ENCODE measurements at regions not wholly inside any gene's neighbourhood (a gene's known extent, or its start where the extent isn't known, plus 50 kb on each side); places are given as distances from the start of the nearest gene placed in this dataset.

DNA sequence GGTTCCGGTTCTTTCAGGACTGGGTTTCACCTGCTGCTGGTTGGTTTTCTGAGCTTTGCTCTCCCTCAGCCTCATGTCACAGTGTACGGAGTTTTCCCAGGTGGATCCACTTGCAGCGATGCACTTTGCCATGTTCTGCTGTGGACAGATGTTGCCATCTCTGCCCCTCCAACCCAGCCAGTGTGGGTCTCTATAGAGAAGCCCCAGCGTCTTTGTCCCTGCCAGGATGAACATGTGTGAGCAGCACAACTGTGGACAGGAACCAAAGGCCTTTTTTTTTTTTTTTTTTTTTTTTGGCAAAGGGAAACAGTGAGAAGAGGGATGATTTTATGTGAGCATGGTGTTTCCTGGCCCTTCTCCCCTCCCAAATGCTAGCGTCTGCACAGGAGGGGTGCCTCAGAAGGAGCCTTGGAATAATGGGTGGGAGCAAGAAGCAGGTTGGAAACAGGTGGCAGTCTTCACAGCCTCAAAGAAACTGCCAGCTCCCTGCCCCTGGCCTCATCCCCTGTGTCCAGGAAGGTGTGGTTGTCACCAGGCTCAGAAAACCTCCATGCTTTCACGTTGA lies 106.5 kb downstream of the RPS24 start:
- H3K9me2 ChIP-seq (ENCODE audit: insufficient read depth) = no peaks in the 10 kb centered on the region
- no peak overlapping the region for H3K4me2 ChIP-seq
- intact Hi-C loops (cut with micrococcal nuclease; ENCODE audit: unreplicated experiment) = no loop called here
- DNase-seq = no peak
- H4K20me1 ChIP-seq (ENCODE audit: insufficient read depth) = no peaks in the 10 kb centered on the region
- H3K9me3 ChIP-seq (ENCODE audit: insufficient read depth, low read depth) = no peaks in the 10 kb centered on the region
- no peaks in the 10 kb centered on the region for H3K79me2 ChIP-seq (ENCODE audit: low read depth)
- H3K27ac ChIP-seq = no peak overlapping the region
- BruUV-seq (replicated peaks) = no TSS peak
- no peaks in the 10 kb centered on the region for H3K4me1 ChIP-seq (replicated peaks; ENCODE audit: insufficient read depth)
- POLR2A ChIA-PET (ENCODE audit: unreplicated experiment) = no interaction called here
- TF ChIP-seq EZH2 (IDR thresholded peaks at IDR 0.05; ENCODE audit: low read depth) = no peak
- no peak for TF ChIP-seq CTCF (conservative IDR thresholded peaks at IDR 0.05)
- H3K27me3 ChIP-seq (ENCODE audit: insufficient read depth, low read depth) = peaks cover 51% of the 10 kb centered on the region; the same call in 1 of the 2 replicates
- H3K4me3 ChIP-seq = no peak overlapping the region
- H3F3A ChIP-seq (ENCODE audit: insufficient read depth, low read depth) = no peaks in the 10 kb centered on the region
- no peak overlapping the region for H2AFZ ChIP-seq
- no peaks in the 10 kb centered on the region for H3K36me3 ChIP-seq (ENCODE audit: low read depth)
- CTCF ChIA-PET = no interaction called here

- no peak overlapping the region for H3K4me3 ChIP-seq
- no peaks in the 10 kb centered on the region for H3K4me1 ChIP-seq (replicated peaks; ENCODE audit: insufficient read depth)
- no peak for TF ChIP-seq EZH2 (IDR thresholded peaks at IDR 0.05; ENCODE audit: low read depth)
- TF ChIP-seq CTCF (conservative IDR thresholded peaks at IDR 0.05) = no peak
- no TSS peak for BruUV-seq (replicated peaks)
- intact Hi-C loops (cut with micrococcal nuclease; ENCODE audit: unreplicated experiment) = no loop called here
- no peaks in the 10 kb centered on the region for H3K9me2 ChIP-seq (ENCODE audit: insufficient read depth)
- H3K27ac ChIP-seq = no peak overlapping the region
- no peaks in the 10 kb centered on the region for H4K20me1 ChIP-seq (ENCODE audit: insufficient read depth)
- H2AFZ ChIP-seq = no peak overlapping the region
- H3K36me3 ChIP-seq (ENCODE audit: low read depth) = no peaks in the 10 kb centered on the region
- DNase-seq = peak in 1 of 2 experiments; percentile 21
- no peak overlapping the region for H3K4me2 ChIP-seq
- H3K79me2 ChIP-seq (ENCODE audit: low read depth) = no peaks in the 10 kb centered on the region
- H3F3A ChIP-seq (ENCODE audit: insufficient read depth, low read depth) = no peaks in the 10 kb centered on the region
- ChIA-PET CTCF (no interaction called here), POLR2A (ENCODE audit: unreplicated experiment) (no interaction called here)
- H3K9me3 ChIP-seq (ENCODE audit: insufficient read depth, low read depth) = no peaks in the 10 kb centered on the region
- peaks cover 61% of the 10 kb centered on the region; the same call in 1 of the 2 replicates for H3K27me3 ChIP-seq (ENCODE audit: insufficient read depth, low read depth)
Measured at GRCh38 chr10:78143576-78143975, 109.9 kb downstream of the RPS24 start.

GRCh38 chr10:78146200-78146599 lies 112.5 kb downstream of the RPS24 start:
- H3K27ac ChIP-seq = no peak overlapping the region
- no TSS peak for BruUV-seq (replicated peaks)
- no peaks in the 10 kb centered on the region for H3K36me3 ChIP-seq (ENCODE audit: low read depth)
- H3F3A ChIP-seq (ENCODE audit: insufficient read depth, low read depth) = no peaks in the 10 kb centered on the region
- H3K4me2 ChIP-seq = no peak overlapping the region
- H3K79me2 ChIP-seq (ENCODE audit: low read depth) = no peaks in the 10 kb centered on the region
- H3K27me3 ChIP-seq (ENCODE audit: insufficient read depth, low read depth) = peaks cover 45% of the 10 kb centered on the region; the same call in 1 of the 2 replicates
- ChIA-PET POLR2A (ENCODE audit: unreplicated experiment) (no interaction called here), CTCF (no interaction called here)
- TF ChIP-seq CTCF (conservative IDR thresholded peaks at IDR 0.05) (no peak), EZH2 (IDR thresholded peaks at IDR 0.05; ENCODE audit: low read depth) (no peak)
- DNase-seq = no peak
- no peak overlapping the region for H2AFZ ChIP-seq
- no peak overlapping the region for H3K4me3 ChIP-seq
- H3K9me3 ChIP-seq (ENCODE audit: insufficient read depth, low read depth) = no peaks in the 10 kb centered on the region
- H4K20me1 ChIP-seq (ENCODE audit: insufficient read depth) = no peaks in the 10 kb centered on the region
- H3K4me1 ChIP-seq (replicated peaks; ENCODE audit: insufficient read depth) = no peaks in the 10 kb centered on the region
- intact Hi-C loops (cut with micrococcal nuclease; ENCODE audit: unreplicated experiment) = no loop called here
- no peaks in the 10 kb centered on the region for H3K9me2 ChIP-seq (ENCODE audit: insufficient read depth)

Data from PC-9 (cell line).